ENCODE measurements at regions not wholly inside any gene's neighbourhood (a gene's known extent, or its start where the extent isn't known, plus 50 kb on each side); places are given as distances from the start of the nearest gene placed in this dataset.
"Not testable (repeated sequence)": the region's sequence is repeated elsewhere in the genome, so short reads cannot be mapped to it uniquely, and the experiment has no call there.

GRCh38 chrX:9285342-9285771 lies 179.5 kb upstream of the TBL1X start:
- H3K4me1 Mint-ChIP-seq, result peaks cover 11% of the 10 kb centered on the region
- peak overlapping the region; percentile 85 for H3K27ac Mint-ChIP-seq
- ATAC-seq (replicated peaks), result peak; percentile 98
- H3K4me3 Mint-ChIP-seq, result peak overlapping the region; percentile 44
- H3K9me3 Mint-ChIP-seq, result no peaks in the 10 kb centered on the region
- H3K36me3 Mint-ChIP-seq (ENCODE audit: low read depth), result no peaks in the 10 kb centered on the region
- no peaks in the 10 kb centered on the region for H3K27me3 Mint-ChIP-seq

GRCh38 chrX:9286234-9286633 lies 178.6 kb upstream of the TBL1X start:
- peak overlapping the region; percentile 85 for H3K27ac Mint-ChIP-seq
- H3K4me1 Mint-ChIP-seq, result peaks cover 11% of the 10 kb centered on the region
- peak overlapping the region; percentile 44 for H3K4me3 Mint-ChIP-seq
- no peak for ATAC-seq (replicated peaks)
- H3K9me3 Mint-ChIP-seq, result no peaks in the 10 kb centered on the region
- H3K27me3 Mint-ChIP-seq, result no peaks in the 10 kb centered on the region
- H3K36me3 Mint-ChIP-seq (ENCODE audit: low read depth), result no peaks in the 10 kb centered on the region

GRCh38 chrX:9291629-9292028 lies 173.2 kb upstream of the TBL1X start:
- Mint-ChIP-seq H3K36me3 (ENCODE audit: low read depth) (no peaks in the 10 kb centered on the region), H3K27ac (no peak overlapping the region), H3K4me3 (no peak overlapping the region), H3K4me1 (no peaks in the 10 kb centered on the region), H3K9me3 (no peaks in the 10 kb centered on the region), H3K27me3 (peaks cover 3% of the 10 kb centered on the region)
- no peak for ATAC-seq (replicated peaks)

GRCh38 chrX:9293051-9293496 lies 171.8 kb upstream of the TBL1X start:
- H3K9me3 Mint-ChIP-seq, result no peaks in the 10 kb centered on the region
- no peak for ATAC-seq (replicated peaks)
- no peak overlapping the region for H3K27ac Mint-ChIP-seq

GRCh38 chrX:9293903-9294302 lies 171.0 kb upstream of the TBL1X start:
- H3K36me3 Mint-ChIP-seq (ENCODE audit: low read depth), result no peaks in the 10 kb centered on the region
- no peaks in the 10 kb centered on the region for H3K9me3 Mint-ChIP-seq
- peaks cover 3% of the 10 kb centered on the region for H3K27me3 Mint-ChIP-seq
- ATAC-seq (replicated peaks), result no peak
- H3K27ac Mint-ChIP-seq, result no peak overlapping the region
- no peak overlapping the region for H3K4me3 Mint-ChIP-seq
- no peaks in the 10 kb centered on the region for H3K4me1 Mint-ChIP-seq

More at GRCh38 chrX:9293051-9293496, 171.8 kb upstream of the TBL1X start:
- Mint-ChIP-seq H3K36me3 (ENCODE audit: low read depth) (no peaks in the 10 kb centered on the region), H3K27me3 (peaks cover 3% of the 10 kb centered on the region), H3K4me3 (no peak overlapping the region), H3K4me1 (no peaks in the 10 kb centered on the region)

GRCh38 chrX:9295551-9295950 lies 169.3 kb upstream of the TBL1X start:
- Mint-ChIP-seq H3K36me3 (ENCODE audit: low read depth) (no peaks in the 10 kb centered on the region), H3K27me3 (peaks cover 3% of the 10 kb centered on the region), H3K27ac (no peak overlapping the region), H3K4me3 (no peak overlapping the region), H3K9me3 (no peaks in the 10 kb centered on the region), H3K4me1 (peaks cover 2% of the 10 kb centered on the region)
- no peak for ATAC-seq (replicated peaks)

- H3K4me3 Mint-ChIP-seq, result no peak overlapping the region
- H3K27me3 Mint-ChIP-seq, result peaks cover 3% of the 10 kb centered on the region
- no peaks in the 10 kb centered on the region for H3K9me3 Mint-ChIP-seq
- H3K4me1 Mint-ChIP-seq, result peaks cover 4% of the 10 kb centered on the region
- H3K36me3 Mint-ChIP-seq (ENCODE audit: low read depth), result no peaks in the 10 kb centered on the region
- H3K27ac Mint-ChIP-seq, result no peak overlapping the region
- ATAC-seq (replicated peaks), result no peak
Observed at GRCh38 chrX:9298221-9298620, 166.6 kb upstream of the TBL1X start.

- H3K4me1 Mint-ChIP-seq; ATAC-seq (replicated peaks); H3K27me3 Mint-ChIP-seq; H3K27ac Mint-ChIP-seq; H3K36me3 Mint-ChIP-seq (ENCODE audit: low read depth); H3K4me3 Mint-ChIP-seq; H3K9me3 Mint-ChIP-seq: not testable (repeated sequence)
Observed at GRCh38 chrX:9299681-9300080, 165.2 kb upstream of the TBL1X start.

GRCh38 chrX:9301836-9302235 lies 163.0 kb upstream of the TBL1X start:
- Mint-ChIP-seq H3K27me3 (no peaks in the 10 kb centered on the region), H3K4me3 (no peak overlapping the region), H3K36me3 (ENCODE audit: low read depth) (no peaks in the 10 kb centered on the region), H3K4me1 (peaks cover 4% of the 10 kb centered on the region), H3K27ac (no peak overlapping the region), H3K9me3 (no peaks in the 10 kb centered on the region)
- no peak for ATAC-seq (replicated peaks)

- Mint-ChIP-seq H3K36me3 (ENCODE audit: low read depth) (no peaks in the 10 kb centered on the region), H3K9me3 (no peaks in the 10 kb centered on the region), H3K27me3 (no peaks in the 10 kb centered on the region), H3K27ac (no peak overlapping the region), H3K4me1 (peaks cover 4% of the 10 kb centered on the region), H3K4me3 (no peak overlapping the region)
- ATAC-seq (replicated peaks), result no peak
Observed at GRCh38 chrX:9302381-9302780, 162.5 kb upstream of the TBL1X start.

GRCh38 chrX:9308426-9308825 lies 156.4 kb upstream of the TBL1X start:
- Mint-ChIP-seq H3K27me3 (no peaks in the 10 kb centered on the region), H3K27ac (no peak overlapping the region), H3K4me1 (no peaks in the 10 kb centered on the region), H3K36me3 (ENCODE audit: low read depth) (no peaks in the 10 kb centered on the region), H3K4me3 (no peak overlapping the region), H3K9me3 (no peaks in the 10 kb centered on the region)
- ATAC-seq (replicated peaks), result no peak

- H3K27ac Mint-ChIP-seq, result no peak overlapping the region
- no peak for ATAC-seq (replicated peaks)
- no peaks in the 10 kb centered on the region for H3K36me3 Mint-ChIP-seq (ENCODE audit: low read depth)
- no peaks in the 10 kb centered on the region for H3K9me3 Mint-ChIP-seq
- no peak overlapping the region for H3K4me3 Mint-ChIP-seq
- no peaks in the 10 kb centered on the region for H3K27me3 Mint-ChIP-seq
- H3K4me1 Mint-ChIP-seq, result no peaks in the 10 kb centered on the region
Observed at GRCh38 chrX:9310616-9311015, 154.2 kb upstream of the TBL1X start.

- no peak for ATAC-seq (replicated peaks)
- Mint-ChIP-seq H3K36me3 (ENCODE audit: low read depth) (no peaks in the 10 kb centered on the region), H3K9me3 (no peaks in the 10 kb centered on the region), H3K4me1 (no peaks in the 10 kb centered on the region), H3K4me3 (no peak overlapping the region), H3K27ac (no peak overlapping the region), H3K27me3 (no peaks in the 10 kb centered on the region)
Observed at GRCh38 chrX:9311421-9312160, 153.3 kb upstream of the TBL1X start.

GRCh38 chrX:9312922-9313867 lies 151.7 kb upstream of the TBL1X start:
- Mint-ChIP-seq H3K27me3 (no peaks in the 10 kb centered on the region), H3K4me1 (no peaks in the 10 kb centered on the region), H3K9me3 (no peaks in the 10 kb centered on the region), H3K36me3 (ENCODE audit: low read depth) (no peaks in the 10 kb centered on the region), H3K4me3 (peak overlapping the region; percentile 25), H3K27ac (no peak overlapping the region)
- ATAC-seq (replicated peaks), result peak; percentile 86

- Mint-ChIP-seq H3K4me3 (no peak overlapping the region), H3K27ac (no peak overlapping the region), H3K4me1 (no peaks in the 10 kb centered on the region), H3K36me3 (ENCODE audit: low read depth) (no peaks in the 10 kb centered on the region), H3K27me3 (no peaks in the 10 kb centered on the region), H3K9me3 (no peaks in the 10 kb centered on the region)
- ATAC-seq (replicated peaks), result no peak
Observed at GRCh38 chrX:9315086-9315485, 149.8 kb upstream of the TBL1X start.
